Hepatocyte (in vitro differentiated cells): ENCODE measurements at regions not wholly inside any gene's neighbourhood (a gene's known extent, or its start where the extent isn't known, plus 50 kb on each side); places are given as distances from the start of the nearest gene placed in this dataset.

Experiments
- DNase-seq: peaks from one replicate; pipeline ENCODE4 v3.0.0-alpha.2; 2016; ENCODE audit warnings: low spot score
- H2AFZ ChIP-seq: fragments of 200-600 bp; sonication (generic); 2 replicates; pipeline ENCODE4 v1.6.0; 2016; ENCODE audit warnings: antibody characterized with exemption, mild to moderate bottlenecking
- H3K27ac ChIP-seq: fragments of 200-600 bp; sonication (generic); 2 replicates; pipeline ENCODE4 v1.5.1; 2016; ENCODE audit warnings: mild to moderate bottlenecking
- H3K27me3 ChIP-seq: fragments of 200-600 bp; sonication (generic); 2 replicates; pipeline ENCODE4 v1.6.1; 2016
- H3K36me3 ChIP-seq: fragments of 200-600 bp; sonication (generic); replicated peaks from 2 replicates; pipeline ENCODE4 v1.5.1; 2016; ENCODE audit warnings: low read depth; ENCODE audit not compliant: insufficient read depth
- H3K4me1 ChIP-seq: fragments of 200-600 bp; sonication (generic); 2 replicates; pipeline ENCODE4 v1.5.1; 2016; ENCODE audit warnings: mild to moderate bottlenecking, moderate library complexity; ENCODE audit not compliant: insufficient read depth
- H3K4me2 ChIP-seq: fragments of 200-600 bp; sonication (generic); 2 replicates; pipeline ENCODE4 v1.6.0; 2016
- H3K4me3 ChIP-seq: fragments of 200-600 bp; sonication (generic); 2 replicates; pipeline ENCODE4 v1.5.1; 2016; ENCODE audit warnings: mild to moderate bottlenecking
- H3K79me2 ChIP-seq: fragments of 200-600 bp; sonication (generic); 2 replicates; pipeline ENCODE4 v1.6.0; 2017; ENCODE audit warnings: mild to moderate bottlenecking
- H3K9me2 ChIP-seq: fragments of 200-600 bp; sonication (generic); replicated peaks from 2 replicates; pipeline ENCODE4 v1.6.0; 2017; ENCODE audit warnings: mild to moderate bottlenecking; ENCODE audit not compliant: insufficient read depth
- H3K9me3 ChIP-seq: fragments of 200-600 bp; sonication (generic); 2 replicates; pipeline ENCODE4 v1.5.1; 2016; ENCODE audit warnings: low read depth, mild to moderate bottlenecking
- H4K20me1 ChIP-seq: fragments of 200-600 bp; sonication (generic); 2 replicates; pipeline ENCODE4 v1.6.0; 2016; ENCODE audit warnings: mild to moderate bottlenecking; ENCODE audit not compliant: insufficient read depth, poor library complexity, severe bottlenecking
- CTCF ChIP-seq: fragments of 200-600 bp; sonication (generic); IDR thresholded peaks from 2 replicates; pipeline ENCODE4 v1.5.1; 2016; ENCODE audit warnings: antibody characterized with exemption, mild to moderate bottlenecking; ENCODE audit not compliant: poor library complexity
- EZH2 ChIP-seq: fragments of 200-600 bp; sonication (generic); IDR thresholded peaks from 2 replicates; pipeline ENCODE4 v1.6.1; 2016; ENCODE audit warnings: antibody characterized with exemption, mild to moderate bottlenecking, borderline replicate concordance
- EZH2phosphoT487 ChIP-seq: fragments of 200-600 bp; sonication (generic); IDR thresholded peaks from one replicate; pipeline ENCODE4 v1.6.1; 2018; ENCODE audit warnings: antibody characterized with exemption, mild to moderate bottlenecking, low read depth, moderate library complexity; ENCODE audit not compliant: unreplicated experiment, severe bottlenecking
- WGBS: methylation state at CpG from one replicate; pipeline ENCODE4 v1.1.6; 2016; ENCODE audit warnings: low lambda C conversion rate; ENCODE audit errors: missing lambda C conversion rate; 5-methylcytosine and 5-hydroxymethylcytosine counted together

- no peak for TF ChIP-seq CTCF
- TF ChIP-seq EZH2phosphoT487 = no peak
- no peak for TF ChIP-seq EZH2
- Histone ChIP-seq H3K9me3 (no peaks in the 10 kb centered on the region), H3K79me2 (no peaks in the 10 kb centered on the region), H3K27ac (no peak overlapping the region), H3K9me2 (no peaks in the 10 kb centered on the region), H3K36me3 (no peaks in the 10 kb centered on the region), H4K20me1 (no peaks in the 10 kb centered on the region), H3K4me3 (no peak overlapping the region), H3K4me1 (no peaks in the 10 kb centered on the region), H3K4me2 (no peak overlapping the region), H3K27me3 (peaks cover 9% of the 10 kb centered on the region), H2AFZ (no peak overlapping the region)
- WGBS = 92% methylated on average over 5 of the region's 5 CpGs
- no peak for DNase-seq
Observed at GRCh38 chr11:115893461-115894099, 389.4 kb upstream of the CADM1 start.

DNA sequence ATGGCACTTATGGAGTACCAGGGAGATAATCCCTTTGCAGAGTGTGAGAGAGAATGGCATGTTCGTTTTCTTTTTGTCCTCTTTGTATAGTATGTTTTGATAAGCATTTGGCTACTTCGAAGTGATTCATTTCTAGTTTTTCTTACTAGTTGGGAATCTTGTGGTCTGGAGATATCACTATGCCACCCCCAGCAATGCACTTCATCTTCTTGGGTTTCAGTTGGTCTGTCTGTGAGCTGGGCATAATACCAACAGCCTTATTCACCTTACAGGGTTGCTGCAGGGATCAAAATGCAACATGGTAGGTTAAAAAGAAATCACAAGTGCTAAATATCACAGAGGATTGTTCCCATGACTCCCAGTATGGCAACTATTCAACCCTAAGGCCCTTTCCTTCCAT is 387.8 kb upstream of the CADM1 start:
- Histone ChIP-seq H4K20me1 (no peaks in the 10 kb centered on the region), H3K36me3 (no peaks in the 10 kb centered on the region), H2AFZ (no peak overlapping the region), H3K4me3 (no peak overlapping the region), H3K27me3 (peaks cover 9% of the 10 kb centered on the region), H3K79me2 (no peaks in the 10 kb centered on the region), H3K9me2 (no peaks in the 10 kb centered on the region), H3K4me1 (no peaks in the 10 kb centered on the region), H3K4me2 (no peak overlapping the region), H3K27ac (no peak overlapping the region), H3K9me3 (no peaks in the 10 kb centered on the region)
- no peak for TF ChIP-seq EZH2phosphoT487
- no peak for TF ChIP-seq EZH2
- TF ChIP-seq CTCF = no peak
- no peak for DNase-seq
- WGBS = 73% methylated on average over 2 of the region's 2 CpGs

GRCh38 chr11:115891581-115891980 is 387.4 kb upstream of the CADM1 start:
- H3K4me1 ChIP-seq = no peaks in the 10 kb centered on the region
- DNase-seq = no peak
- WGBS = 85% methylated on average over 1 of the region's 1 CpG
- H3K9me3 ChIP-seq = no peaks in the 10 kb centered on the region
- no peak overlapping the region for H3K4me3 ChIP-seq
- no peaks in the 10 kb centered on the region for H4K20me1 ChIP-seq
- H3K79me2 ChIP-seq = no peaks in the 10 kb centered on the region
- H3K4me2 ChIP-seq = no peak overlapping the region
- no peak overlapping the region for H2AFZ ChIP-seq
- H3K27ac ChIP-seq = no peak overlapping the region
- H3K27me3 ChIP-seq = peaks cover 9% of the 10 kb centered on the region
- H3K36me3 ChIP-seq = no peaks in the 10 kb centered on the region
- TF ChIP-seq EZH2phosphoT487 (no peak), EZH2 (no peak), CTCF (no peak)
- H3K9me2 ChIP-seq = no peaks in the 10 kb centered on the region

- no peak for TF ChIP-seq EZH2
- TF ChIP-seq EZH2phosphoT487 = no peak
- no peak for TF ChIP-seq CTCF
Observed at GRCh38 chr11:115890500-115890899, 386.3 kb upstream of the CADM1 start.

More at GRCh38 chr11:115890500-115890899, 386.3 kb upstream of the CADM1 start:
- no peaks in the 10 kb centered on the region for H3K36me3 ChIP-seq
- H3K4me2 ChIP-seq = no peak overlapping the region
- no peaks in the 10 kb centered on the region for H4K20me1 ChIP-seq
- H3K9me2 ChIP-seq = no peaks in the 10 kb centered on the region
- DNase-seq = no peak
- H3K4me1 ChIP-seq = no peaks in the 10 kb centered on the region
- H3K79me2 ChIP-seq = no peaks in the 10 kb centered on the region
- H3K4me3 ChIP-seq = no peak overlapping the region
- no peaks in the 10 kb centered on the region for H3K9me3 ChIP-seq
- no peak overlapping the region for H3K27ac ChIP-seq
- 96% methylated on average over 5 of the region's 5 CpGs for WGBS
- peaks cover 9% of the 10 kb centered on the region for H3K27me3 ChIP-seq
- H2AFZ ChIP-seq = no peak overlapping the region
